Left kidney (tissue), 1 donor: ENCODE measurements at regions not wholly inside any gene's neighbourhood (a gene's known extent, or its start where the extent isn't known, plus 50 kb on each side); places are given as distances from the start of the nearest gene placed in this dataset.
"Not testable (repeated sequence)": the region's sequence is repeated elsewhere in the genome, so short reads cannot be mapped to it uniquely, and the experiment has no call there.

Source experiments
- DNase-seq: peaks from one replicate; pipeline ENCODE4 v3.0.0-alpha.2; 2013

- no peak for DNase-seq
These were observed 277.0 kb downstream of the INHBA start for GRCh38 chr7:41425926-41426325.

- DNase-seq, result no peak
These were observed 281.8 kb downstream of the INHBA start for GRCh38 chr7:41421056-41421455.

GRCh38 chr7:41420421-41420820, 282.5 kb downstream of the INHBA start:
- no peak for DNase-seq

GRCh38 chr7:41418337-41418736, 284.6 kb downstream of the INHBA start:
- no peak for DNase-seq

GRCh38 chr7:41416208-41416595, 286.7 kb downstream of the INHBA start:
- no peak for DNase-seq

- no peak for DNase-seq
These were observed 287.3 kb downstream of the INHBA start for GRCh38 chr7:41415471-41416207.

GRCh38 chr7:41415051-41415450, 287.8 kb downstream of the INHBA start:
- no peak for DNase-seq

GRCh38 chr7:41404375-41405074, 298.4 kb downstream of the INHBA start:
- no peak for DNase-seq

GRCh38 chr7:41403291-41403690, 299.6 kb downstream of the INHBA start:
- no peak for DNase-seq

GRCh38 chr7:41401833-41402232, 301.1 kb downstream of the INHBA start:
- DNase-seq, result no peak

- no peak for DNase-seq
These were observed 303.7 kb downstream of the INHBA start for GRCh38 chr7:41399171-41399570.

- no peak for DNase-seq
These were observed 311.1 kb downstream of the INHBA start for GRCh38 chr7:41391818-41392217.

GRCh38 chr7:41388933-41389332, 314.0 kb downstream of the INHBA start:
- not testable (repeated sequence) for DNase-seq

- DNase-seq, result no peak
These were observed 316.9 kb downstream of the INHBA start for GRCh38 chr7:41385996-41386395.

- no peak for DNase-seq
These were observed 318.5 kb downstream of the INHBA start for GRCh38 chr7:41384418-41384817.

- no peak for DNase-seq
These were observed 319.3 kb downstream of the INHBA start for GRCh38 chr7:41383596-41383995.

GRCh38 chr7:41378156-41378555, 324.7 kb downstream of the INHBA start:
- no peak for DNase-seq

- no peak for DNase-seq
These were observed 327.3 kb downstream of the INHBA start for GRCh38 chr7:41375582-41375981.

- no peak for DNase-seq
These were observed 328.6 kb downstream of the INHBA start for GRCh38 chr7:41374150-41374848.

- peak; percentile 7 for DNase-seq
These were observed 334.7 kb downstream of the INHBA start for GRCh38 chr7:41367967-41368882.

GRCh38 chr7:41351091-41351490, 351.8 kb downstream of the INHBA start:
- DNase-seq, result no peak

GRCh38 chr7:41346878-41347277, 356.0 kb downstream of the INHBA start:
- DNase-seq, result no peak
